ENCODE measurements at regions not wholly inside any gene's neighbourhood (a gene's known extent, or its start where the extent isn't known, plus 50 kb on each side); places are given as distances from the start of the nearest gene placed in this dataset.

DNA sequence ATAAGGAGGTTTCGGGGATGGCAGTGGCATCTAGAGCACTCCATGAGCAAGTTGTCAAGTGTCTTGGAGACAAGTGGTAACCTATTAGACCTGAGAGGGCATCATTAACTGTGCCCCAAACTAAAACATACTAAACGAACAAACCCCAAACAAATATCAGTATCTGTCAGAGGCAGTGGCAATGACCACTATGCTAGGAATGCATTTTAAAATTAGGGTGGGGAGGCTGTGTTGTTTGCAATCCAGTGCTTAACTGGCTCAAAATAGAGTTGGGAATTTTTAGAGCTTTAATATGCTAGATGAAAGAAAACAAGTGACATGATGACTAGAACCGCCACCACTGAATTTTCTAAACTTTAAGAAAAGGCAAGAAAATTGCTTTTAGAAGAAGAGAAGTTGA, 51.8 kb upstream of the TPRG1 start:
- TF ChIP-seq POLR2A (IDR thresholded peaks at IDR 0.05) = no peak
- TF ChIP-seq, protein P1, sequence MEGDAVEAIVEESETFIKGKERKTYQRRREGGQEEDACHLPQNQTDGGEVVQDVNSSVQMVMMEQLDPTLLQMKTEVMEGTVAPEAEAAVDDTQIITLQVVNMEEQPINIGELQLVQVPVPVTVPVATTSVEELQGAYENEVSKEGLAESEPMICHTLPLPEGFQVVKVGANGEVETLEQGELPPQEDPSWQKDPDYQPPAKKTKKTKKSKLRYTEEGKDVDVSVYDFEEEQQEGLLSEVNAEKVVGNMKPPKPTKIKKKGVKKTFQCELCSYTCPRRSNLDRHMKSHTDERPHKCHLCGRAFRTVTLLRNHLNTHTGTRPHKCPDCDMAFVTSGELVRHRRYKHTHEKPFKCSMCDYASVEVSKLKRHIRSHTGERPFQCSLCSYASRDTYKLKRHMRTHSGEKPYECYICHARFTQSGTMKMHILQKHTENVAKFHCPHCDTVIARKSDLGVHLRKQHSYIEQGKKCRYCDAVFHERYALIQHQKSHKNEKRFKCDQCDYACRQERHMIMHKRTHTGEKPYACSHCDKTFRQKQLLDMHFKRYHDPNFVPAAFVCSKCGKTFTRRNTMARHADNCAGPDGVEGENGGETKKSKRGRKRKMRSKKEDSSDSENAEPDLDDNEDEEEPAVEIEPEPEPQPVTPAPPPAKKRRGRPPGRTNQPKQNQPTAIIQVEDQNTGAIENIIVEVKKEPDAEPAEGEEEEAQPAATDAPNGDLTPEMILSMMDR (IDR thresholded peaks at IDR 0.05) = no peak
